Right cardiac atrium (tissue), 5 donors: ENCODE measurements at regions not wholly inside any gene's neighbourhood (a gene's known extent, or its start where the extent isn't known, plus 50 kb on each side); places are given as distances from the start of the nearest gene placed in this dataset.

Experiments used
- ATAC-seq, 2 donors: fragments of 200-7000 bp; cut with Tn5 transposase; one replicate each; pipeline versions ENCODE4 v1.8.0 to v1.9.1; 2020; ENCODE audit warnings: moderate library complexity in 2 of 2, mild to moderate bottlenecking in 1 of 2
- DNase-seq, 3 donors: peaks; one replicate each; pipeline ENCODE4 v3.0.0-alpha.2; 2020
- H3K27ac ChIP-seq: one replicate; pipeline ENCODE4 v1.5.1; 2013; ENCODE audit warnings: mild to moderate bottlenecking, low read length, control low read depth, moderate library complexity
- H3K27me3 ChIP-seq: one replicate; pipeline ENCODE4 v1.6.1; 2013; ENCODE audit not compliant: control insufficient read depth, insufficient read depth
- H3K4me1 ChIP-seq: one replicate; pipeline ENCODE4 v1.6.1; 2013; ENCODE audit warnings: low read length; ENCODE audit not compliant: control insufficient read depth, insufficient read depth
- H3K4me3 ChIP-seq: one replicate; pipeline ENCODE4 v1.5.1; 2013; ENCODE audit warnings: low read length, control low read depth
- H3K9me3 ChIP-seq: one replicate; pipeline ENCODE4 v1.6.1; 2013; ENCODE audit warnings: low read length; ENCODE audit not compliant: control insufficient read depth
- WGBS: extraction: QIAGEN DNeasy Blood & Tissue Kit; methylation state at CpG from one replicate; pipeline ENCODE4 v1.1.7; 2013; 5-methylcytosine and 5-hydroxymethylcytosine counted together
- intact Hi-C, 4 donors: fragments of 100-400 bp; cut with DNase I; formaldehyde crosslinking; loops; one replicate each; pipeline versions ENCODE4 v1.11.0 to v1.14.0; 2022 to 2023
- donor health status: healthy with polysubstance abuse.
- donor health status: DM: no; HTN: yes; CAD: no.
- donor health status: DM: no; HTN: no; CAD: no.
- donor health status: DM: no; HTN: yes; CAD: no; lungs with severe emphysema.
- donor health status: DM: yes; HTN: yes; CAD: no.

GRCh38 chr13:94778585-94778984, 66.2 kb upstream of the SOX21 start:
- Histone ChIP-seq H3K27me3 (no peaks in the 10 kb centered on the region), H3K4me1 (no peaks in the 10 kb centered on the region), H3K9me3 (no peaks in the 10 kb centered on the region), H3K27ac (no peak overlapping the region), H3K4me3 (no peak overlapping the region)
- ATAC-seq: no peak
- DNase-seq: no peak
- intact Hi-C loops: no loop called here

DNA sequence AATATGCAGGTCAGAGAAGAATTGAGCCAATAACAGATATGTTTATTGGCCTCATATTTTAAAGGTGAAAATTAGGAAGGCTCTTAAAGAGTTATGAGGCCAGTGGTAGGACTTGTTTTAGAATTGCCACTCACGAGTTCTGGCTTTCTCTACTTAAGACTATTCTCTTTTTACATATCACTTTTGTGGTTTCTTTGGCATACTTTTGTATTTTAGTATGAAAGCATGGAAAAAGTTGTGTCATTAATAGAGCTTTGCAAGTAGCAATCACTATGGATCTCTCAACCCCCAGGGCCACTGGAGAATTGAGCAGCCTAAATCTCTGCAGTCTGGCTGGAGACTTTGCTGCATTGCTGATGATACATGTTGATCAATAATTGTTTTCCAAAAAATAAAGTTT, 64.6 kb upstream of the SOX21 start:
- 50% methylated on average over 1 of the region's 1 CpG for WGBS
- Histone ChIP-seq H3K27ac (no peak overlapping the region), H3K27me3 (no peaks in the 10 kb centered on the region), H3K4me1 (no peaks in the 10 kb centered on the region), H3K9me3 (no peaks in the 10 kb centered on the region), H3K4me3 (no peak overlapping the region)
- intact Hi-C loops: no loop called here
- DNase-seq: no peak
- ATAC-seq: no peak

DNA sequence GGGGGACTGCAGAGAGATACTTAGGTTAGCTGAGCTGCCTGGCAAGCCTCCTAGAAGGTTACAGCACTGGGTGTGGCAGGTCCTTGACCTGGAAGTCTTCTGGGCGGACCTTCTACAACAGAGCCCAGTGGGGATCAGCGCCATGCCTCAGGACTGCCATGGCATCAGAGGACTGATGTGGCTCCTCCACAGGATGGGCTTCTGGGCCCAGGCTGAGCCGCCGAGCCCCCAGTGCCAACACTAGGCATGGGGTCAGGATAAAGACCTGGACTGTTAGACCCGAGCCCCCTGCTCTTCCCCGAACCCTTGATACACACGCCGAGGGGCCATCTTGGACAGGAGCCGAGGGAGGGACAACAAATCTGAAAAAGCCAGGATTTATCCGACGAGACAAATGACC, 64.0 kb upstream of the SOX21 start:
- DNase-seq (peak in 1 of 3 donors; percentile 30), ATAC-seq (no peak)
- 90% methylated on average over 11 of the region's 11 CpGs for WGBS
- no peaks in the 10 kb centered on the region for H3K27me3 ChIP-seq
- no peaks in the 10 kb centered on the region for H3K9me3 ChIP-seq
- no peak overlapping the region for H3K4me3 ChIP-seq
- H3K27ac ChIP-seq: no peak overlapping the region
- intact Hi-C loops: no loop called here
- no peaks in the 10 kb centered on the region for H3K4me1 ChIP-seq

- no peaks in the 10 kb centered on the region for H3K27me3 ChIP-seq
- intact Hi-C loops: no loop called here
- no peak for ATAC-seq
- no peak for DNase-seq
- H3K27ac ChIP-seq: no peak overlapping the region
- 76% methylated on average over 7 of the region's 7 CpGs for WGBS
- H3K9me3 ChIP-seq: no peaks in the 10 kb centered on the region
- no peaks in the 10 kb centered on the region for H3K4me1 ChIP-seq
- no peak overlapping the region for H3K4me3 ChIP-seq
Observed at GRCh38 chr13:94765814-94766213, 53.5 kb upstream of the SOX21 start.

DNA sequence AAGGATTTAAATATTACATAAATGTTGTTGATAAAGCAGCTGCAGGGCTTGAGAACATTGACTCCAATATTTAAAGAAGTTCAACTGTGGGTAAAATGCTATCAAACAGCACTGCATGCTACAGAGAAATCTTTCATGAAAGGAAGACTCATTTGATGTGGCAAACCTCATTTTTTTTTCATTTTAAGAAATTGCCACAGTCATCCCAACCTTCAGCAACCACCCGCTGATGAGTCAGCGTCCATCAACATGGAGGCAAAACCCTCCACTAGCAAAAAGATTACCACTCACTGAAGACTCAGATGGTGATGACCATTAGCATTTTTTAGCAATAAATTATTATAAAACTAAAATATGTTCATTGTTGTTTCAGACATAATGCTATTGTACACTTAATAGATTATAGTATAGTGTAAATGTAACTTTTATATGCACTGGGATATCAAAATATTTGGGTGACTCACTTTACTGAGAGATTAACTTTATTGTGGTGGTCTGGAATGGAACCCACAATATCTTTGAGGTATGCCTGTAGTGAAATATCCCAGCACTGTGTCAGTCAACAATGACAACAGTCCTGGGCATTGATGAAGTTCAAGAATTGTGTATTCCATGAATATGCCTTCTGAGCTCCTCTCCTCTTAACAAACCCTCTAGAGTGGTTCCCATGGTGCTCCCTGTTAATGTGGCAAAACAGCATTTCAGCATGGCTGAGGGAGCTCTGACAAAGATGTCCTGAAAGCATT, 52.4 kb upstream of the SOX21 start:
- Histone ChIP-seq H3K9me3 (no peaks in the 10 kb centered on the region), H3K27ac (no peak overlapping the region), H3K27me3 (no peaks in the 10 kb centered on the region), H3K4me3 (no peak overlapping the region), H3K4me1 (no peaks in the 10 kb centered on the region)
- WGBS: 92% methylated on average over 2 of the region's 2 CpGs
- DNase-seq (no peak), ATAC-seq (no peak)
- intact Hi-C loops: no loop called here
